Keratinocyte (primary cell): ENCODE measurements at regions not wholly inside any gene's neighbourhood (a gene's known extent, or its start where the extent isn't known, plus 50 kb on each side); places are given as distances from the start of the nearest gene placed in this dataset.

ENCODE experiments used
- DNase-seq: peaks from one replicate; pipeline ENCODE4 v3.0.0-alpha.2; 2011; ENCODE audit warnings: low read depth, missing footprints, low spot score
- FAIRE-seq: peaks from 2 replicates; lab custom pipeline; 2011; peaks lifted over from hg19 to GRCh38; lab: Jason Lieb, UNC
- H2AFZ ChIP-seq: 2 replicates; pipeline ENCODE4 v1.6.0; 2012; ENCODE audit warnings: low read length, control low read depth, inconsistent platforms; ENCODE audit not compliant: control insufficient read depth
- H3K27ac ChIP-seq: 2 replicates; pipeline ENCODE4 v1.5.1; 2011; ENCODE audit warnings: low read length; ENCODE audit not compliant: control insufficient read depth, insufficient read depth
- H3K27me3 ChIP-seq: 3 replicates; pipeline ENCODE4 v1.6.0; 2011; ENCODE audit warnings: low read length; ENCODE audit not compliant: control insufficient read depth, insufficient read depth; ENCODE audit errors: extremely low read depth
- H3K36me3 ChIP-seq, 2 experiments: 2 replicates in 1 of 2; 3 replicates in 1 of 2; pipeline ENCODE4 v1.5.1; 2011; ENCODE audit warnings: low read length in 2 of 2, mild to moderate bottlenecking in 1 of 2; ENCODE audit not compliant: control insufficient read depth in 2 of 2, insufficient read depth in 2 of 2; ENCODE audit errors: extremely low read depth in 1 of 2
- H3K4me1 ChIP-seq: 3 replicates; pipeline ENCODE4 v1.5.1; 2011; ENCODE audit warnings: low read length; ENCODE audit not compliant: control insufficient read depth, insufficient read depth; ENCODE audit errors: extremely low read depth
- H3K4me2 ChIP-seq: 3 replicates; pipeline ENCODE4 v1.6.0; 2011; ENCODE audit warnings: low read depth, low read length; ENCODE audit not compliant: control insufficient read depth, insufficient read depth; ENCODE audit errors: extremely low read depth
- H3K4me3 ChIP-seq, 3 experiments: fragments of 200-600 bp in 1 of 3; sonication (generic) in 1 of 3; 2 replicates in 2 of 3; 3 replicates in 1 of 3; pipeline ENCODE4 v1.5.1; 2011 to 2016; ENCODE audit warnings: low read length in 3 of 3, mild to moderate bottlenecking in 3 of 3, control low read depth in 2 of 3, inconsistent platforms in 1 of 3, low read depth in 1 of 3, mixed read lengths in 1 of 3, mixed run types in 1 of 3, moderate library complexity in 1 of 3; ENCODE audit not compliant: control insufficient read depth in 2 of 3, insufficient read depth in 2 of 3; ENCODE audit errors: extremely low read depth in 1 of 3
- H3K79me2 ChIP-seq: 2 replicates; pipeline ENCODE4 v1.6.0; 2012; ENCODE audit warnings: low read length; ENCODE audit not compliant: control insufficient read depth, insufficient read depth
- H3K9ac ChIP-seq: 3 replicates; pipeline ENCODE4 v1.6.0; 2011; ENCODE audit warnings: low read length; ENCODE audit not compliant: control insufficient read depth, insufficient read depth; ENCODE audit errors: extremely low read depth
- H3K9me1 ChIP-seq: 3 replicates; pipeline ENCODE4 v1.6.0; 2011; ENCODE audit warnings: low read length; ENCODE audit not compliant: control insufficient read depth, insufficient read depth; ENCODE audit errors: extremely low read depth
- H3K9me3 ChIP-seq: 2 replicates; pipeline ENCODE4 v1.5.1; 2012; ENCODE audit warnings: low read depth, low read length; ENCODE audit not compliant: control insufficient read depth
- H4K20me1 ChIP-seq: 3 replicates; pipeline ENCODE4 v1.6.0; 2011; ENCODE audit warnings: low read length; ENCODE audit not compliant: control insufficient read depth, insufficient read depth; ENCODE audit errors: extremely low read depth
- CTCF ChIP-seq, 3 experiments: IDR thresholded peaks in 1 of 3; conservative IDR thresholded peaks in 1 of 3; optimal IDR thresholded peaks in 1 of 3; 2 replicates in 2 of 3; 3 replicates in 1 of 3; pipeline versions ENCODE3 to v1.5.1; 2011; ENCODE audit warnings: low read length in 3 of 3, mild to moderate bottlenecking in 3 of 3, moderate library complexity in 2 of 3, control low read depth in 1 of 3, inconsistent platforms in 1 of 3; ENCODE audit not compliant: insufficient read depth in 2 of 3; ENCODE audit errors: extremely low read depth in 1 of 3
- EZH2 ChIP-seq: IDR thresholded peaks from one replicate; pipeline ENCODE4 v1.6.1; 2012; ENCODE audit warnings: inconsistent platforms, mild to moderate bottlenecking, low read length, moderate library complexity
- dilution Hi-C: fragments of 300-500 bp; cut with MboI; formaldehyde crosslinking; loops from one replicate; pipeline ENCODE4 v1.7.0; 2020; ENCODE audit warnings: low sequenced_read_pairs; ENCODE audit not compliant: extremely low pct_ligation_motif_present

- H3K27ac ChIP-seq: no peak overlapping the region
- no peaks in the 10 kb centered on the region for H3K27me3 ChIP-seq
- dilution Hi-C loops: no loop called here
- no peak for FAIRE-seq
- H3K79me2 ChIP-seq: no peaks in the 10 kb centered on the region
- H3K4me3 ChIP-seq: no peak overlapping the region
- no peaks in the 10 kb centered on the region for H3K36me3 ChIP-seq
- H4K20me1 ChIP-seq: no peaks in the 10 kb centered on the region
- H3K9me3 ChIP-seq: no peaks in the 10 kb centered on the region
- H3K9ac ChIP-seq: no peak overlapping the region
- no peaks in the 10 kb centered on the region for H3K9me1 ChIP-seq
- H3K4me1 ChIP-seq: no peaks in the 10 kb centered on the region
- TF ChIP-seq CTCF (optimal IDR thresholded peaks at IDR 0.05 in 1 of 3, IDR thresholded peaks at IDR 0.05 in 1 of 3, conservative IDR thresholded peaks at IDR 0.05 in 1 of 3; ENCODE audit: extremely low read depth in 1 of 3, insufficient read depth in 2 of 3, low read length in 3 of 3) (no peak), EZH2 (no peak)
- DNase-seq: no peak
- no peak overlapping the region for H2AFZ ChIP-seq
- no peak overlapping the region for H3K4me2 ChIP-seq
Observed at GRCh38 chr7:11923376-11923930, 91.5 kb upstream of the THSD7A start.

GRCh38 chr7:11931307-11931706 lies 99.3 kb upstream of the THSD7A start:
- Histone ChIP-seq H3K27me3 (no peaks in the 10 kb centered on the region), H4K20me1 (no peaks in the 10 kb centered on the region), H3K9me3 (no peaks in the 10 kb centered on the region), H3K4me2 (no peak overlapping the region), H3K4me1 (no peaks in the 10 kb centered on the region), H3K79me2 (no peaks in the 10 kb centered on the region), H3K4me3 (no peak overlapping the region), H3K9me1 (no peaks in the 10 kb centered on the region), H3K36me3 (no peaks in the 10 kb centered on the region), H2AFZ (no peak overlapping the region), H3K27ac (no peak overlapping the region), H3K9ac (no peak overlapping the region)
- DNase-seq (no peak), FAIRE-seq (no peak)
- TF ChIP-seq EZH2: no peak
- TF ChIP-seq CTCF (optimal IDR thresholded peaks at IDR 0.05 in 1 of 3, IDR thresholded peaks at IDR 0.05 in 1 of 3, conservative IDR thresholded peaks at IDR 0.05 in 1 of 3; ENCODE audit: extremely low read depth in 1 of 3, insufficient read depth in 2 of 3, low read length in 3 of 3): no peak
- dilution Hi-C loops: no loop called here
